ENCODE measurements at regions not wholly inside any gene's neighbourhood (a gene's known extent, or its start where the extent isn't known, plus 50 kb on each side); places are given as distances from the start of the nearest gene placed in this dataset.

- DNase-seq = no peak
Measured at GRCh38 chr7:139561-140243, 52.7 kb upstream of the FAM20C start.

- no peak for DNase-seq
Measured at GRCh38 chr7:140996-141395, 51.4 kb upstream of the FAM20C start.

DNA sequence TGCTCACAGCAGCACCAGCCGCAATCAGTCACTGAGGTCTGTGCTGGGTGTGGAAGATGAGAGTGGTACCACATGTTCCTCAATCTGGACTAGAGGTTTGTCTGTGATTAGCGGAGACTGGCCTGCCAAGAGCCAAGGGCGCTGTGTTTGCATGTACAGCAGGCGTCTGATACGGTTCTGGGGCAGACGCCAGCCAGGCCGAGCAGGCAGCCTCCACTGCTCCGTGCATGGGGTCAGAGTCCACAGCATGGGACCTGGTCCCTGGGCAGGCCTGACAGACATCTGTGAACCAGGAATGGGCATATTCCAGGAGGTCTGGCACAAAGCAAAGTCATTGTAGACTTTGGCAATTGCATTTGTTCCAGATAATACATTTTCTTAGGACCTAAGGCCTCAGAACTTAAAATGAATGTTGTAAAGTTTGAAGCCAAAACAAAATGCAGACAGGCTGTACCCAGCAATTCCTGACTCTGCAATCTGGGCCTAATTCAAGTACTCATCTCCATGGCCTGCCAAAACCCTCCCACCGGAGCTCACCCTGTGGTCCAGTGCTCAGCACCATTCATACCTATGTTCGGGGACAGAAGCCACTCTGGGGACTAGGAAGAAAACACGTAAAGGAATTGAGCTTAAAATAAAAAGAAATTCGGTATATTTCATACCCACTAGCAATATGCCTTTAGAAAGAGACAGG lies 50.0 kb upstream of the FAM20C start:
- no peak for DNase-seq
